ENCODE measurements at regions not wholly inside any gene's neighbourhood (a gene's known extent, or its start where the extent isn't known, plus 50 kb on each side); places are given as distances from the start of the nearest gene placed in this dataset.
A peak's percentile ranks its signal among the peaks of the same experiment; 100 is the strongest.

GRCh38 chr17:43338886-43339516 is 59.8 kb upstream of the ARL4D start:
- ChIA-PET POLR2A (interaction anchor here (0.6 to 3.7 kb wide), 6 partner anchors 11 to 29 kb away, joined by 3 to 21 read pairs (median 6); no protein-coding TSS in a partner anchor), CTCF (interaction anchor here (0.6 to 1.6 kb wide), 12 partner anchors 9 to 1203 kb away, joined by 3 to 9 read pairs (median 4); no protein-coding TSS in a partner anchor)
- DNase-seq (ENCODE audit: unreplicated experiment): peak; percentile 69
- TF ChIP-seq CTCF (IDR thresholded peaks at IDR 0.05; ENCODE audit: unreplicated experiment): peak; percentile 65
- Mint-ChIP-seq H3K27me3 (ENCODE audit: insufficient read depth, unreplicated experiment) (no peaks in the 10 kb centered on the region), H3K36me3 (ENCODE audit: insufficient read depth, unreplicated experiment) (peaks cover 5% of the 10 kb centered on the region), H3K27ac (ENCODE audit: low read depth, unreplicated experiment) (no peak overlapping the region), H3K4me1 (ENCODE audit: insufficient read depth, unreplicated experiment) (peaks cover 17% of the 10 kb centered on the region), H3K4me3 (ENCODE audit: unreplicated experiment) (no peak overlapping the region), H3K9me3 (ENCODE audit: unreplicated experiment) (no peaks in the 10 kb centered on the region)
- intact Hi-C loops (cut with micrococcal nuclease): loop anchor here (10.0 kb wide), 1 partner anchor 314 kb away; the partner anchor contains the start of genes RND2 and VAT1
- BruUV-seq (replicated peaks): no TSS peak

GRCh38 chr17:43337684-43338428 is 60.9 kb upstream of the ARL4D start:
- no peak for TF ChIP-seq CTCF (IDR thresholded peaks at IDR 0.05; ENCODE audit: unreplicated experiment)
- intact Hi-C loops (cut with micrococcal nuclease): loop anchor here (10.0 kb wide), 1 partner anchor 313 kb away; the partner anchor contains the start of genes RND2 and VAT1
- H3K4me3 Mint-ChIP-seq (ENCODE audit: unreplicated experiment): no peak overlapping the region
- DNase-seq (ENCODE audit: unreplicated experiment): no peak
- no peak overlapping the region for H3K27ac Mint-ChIP-seq (ENCODE audit: low read depth, unreplicated experiment)
- H3K36me3 Mint-ChIP-seq (ENCODE audit: insufficient read depth, unreplicated experiment): peaks cover 5% of the 10 kb centered on the region
- no peaks in the 10 kb centered on the region for H3K27me3 Mint-ChIP-seq (ENCODE audit: insufficient read depth, unreplicated experiment)
- ChIA-PET CTCF (interaction anchor here (1.0 to 1.5 kb wide), 2 partner anchors 9 to 19 kb away, joined by 3 to 7 read pairs; no protein-coding TSS in a partner anchor), POLR2A (interaction anchor here (1.0 to 3.7 kb wide), 3 partner anchors 10 to 23 kb away, joined by 3 to 16 read pairs (median 8); no protein-coding TSS in a partner anchor)
- H3K4me1 Mint-ChIP-seq (ENCODE audit: insufficient read depth, unreplicated experiment): peaks cover 22% of the 10 kb centered on the region
- H3K9me3 Mint-ChIP-seq (ENCODE audit: unreplicated experiment): no peaks in the 10 kb centered on the region
- BruUV-seq (replicated peaks): no TSS peak

GRCh38 chr17:43334738-43335402 is 63.9 kb upstream of the ARL4D start:
- ChIA-PET POLR2A (interaction anchor here (1.0 to 3.4 kb wide), 7 partner anchors 11 to 149 kb away, joined by 3 to 33 read pairs (median 5); partner anchors contain the start of gene DHX8), CTCF (interaction anchor here (0.8 to 2.8 kb wide), 5 partner anchors 10 to 159 kb away, joined by 3 to 16 read pairs (median 4); no protein-coding TSS in a partner anchor)
- Mint-ChIP-seq H3K36me3 (ENCODE audit: insufficient read depth, unreplicated experiment) (peaks cover 5% of the 10 kb centered on the region), H3K27me3 (ENCODE audit: insufficient read depth, unreplicated experiment) (no peaks in the 10 kb centered on the region), H3K4me3 (ENCODE audit: unreplicated experiment) (no peak overlapping the region), H3K4me1 (ENCODE audit: insufficient read depth, unreplicated experiment) (peaks cover 7% of the 10 kb centered on the region), H3K27ac (ENCODE audit: low read depth, unreplicated experiment) (no peak overlapping the region), H3K9me3 (ENCODE audit: unreplicated experiment) (no peaks in the 10 kb centered on the region)
- no peak for TF ChIP-seq CTCF (IDR thresholded peaks at IDR 0.05; ENCODE audit: unreplicated experiment)
- DNase-seq (ENCODE audit: unreplicated experiment): no peak
- intact Hi-C loops (cut with micrococcal nuclease): loop anchor here (10.0 kb wide), 1 partner anchor 310 kb away; the partner anchor contains the start of genes RND2 and VAT1
- no TSS peak for BruUV-seq (replicated peaks)

Data from MCF 10A (cell line).